Neural crest cell (in vitro differentiated cells): ENCODE measurements at regions not wholly inside any gene's neighbourhood (a gene's known extent, or its start where the extent isn't known, plus 50 kb on each side); places are given as distances from the start of the nearest gene placed in this dataset.
"Not testable (repeated sequence)": the region's sequence is repeated elsewhere in the genome, so short reads cannot be mapped to it uniquely, and the experiment has no call there.

Source experiments
- DNase-seq: peaks from one replicate; pipeline ENCODE4 v3.0.0; 2021; ENCODE audit warnings: low read depth, mixed read lengths, low spot score
- H3K27ac Mint-ChIP-seq: one replicate; pipeline ENCODE4 v1.8.0; 2021; ENCODE audit warnings: mild to moderate bottlenecking, mixed read lengths; ENCODE audit not compliant: unreplicated experiment
- H3K27me3 Mint-ChIP-seq: 2 replicates; pipeline ENCODE4 v1.8.0; 2021; ENCODE audit warnings: low read depth, mild to moderate bottlenecking, mixed read lengths
- H3K36me3 Mint-ChIP-seq: 2 replicates; pipeline ENCODE4 v1.8.0; 2021; ENCODE audit warnings: low read depth, mild to moderate bottlenecking, mixed read lengths
- H3K4me1 Mint-ChIP-seq: 2 replicates; pipeline ENCODE4 v1.8.0; 2021; ENCODE audit warnings: mixed read lengths
- H3K4me3 Mint-ChIP-seq: one replicate; pipeline ENCODE4 v1.8.0; 2021; ENCODE audit warnings: mild to moderate bottlenecking, mixed read lengths
- H3K9me3 Mint-ChIP-seq: 2 replicates; pipeline ENCODE4 v1.8.0; 2021; ENCODE audit warnings: mixed read lengths
- CTCF ChIP-seq: fragments of 200-600 bp; sonication (generic); conservative IDR thresholded peaks from 2 replicates; pipeline ENCODE4 v1.5.0; 2021; ENCODE audit warnings: antibody characterized with exemption, mild to moderate bottlenecking

DNA sequence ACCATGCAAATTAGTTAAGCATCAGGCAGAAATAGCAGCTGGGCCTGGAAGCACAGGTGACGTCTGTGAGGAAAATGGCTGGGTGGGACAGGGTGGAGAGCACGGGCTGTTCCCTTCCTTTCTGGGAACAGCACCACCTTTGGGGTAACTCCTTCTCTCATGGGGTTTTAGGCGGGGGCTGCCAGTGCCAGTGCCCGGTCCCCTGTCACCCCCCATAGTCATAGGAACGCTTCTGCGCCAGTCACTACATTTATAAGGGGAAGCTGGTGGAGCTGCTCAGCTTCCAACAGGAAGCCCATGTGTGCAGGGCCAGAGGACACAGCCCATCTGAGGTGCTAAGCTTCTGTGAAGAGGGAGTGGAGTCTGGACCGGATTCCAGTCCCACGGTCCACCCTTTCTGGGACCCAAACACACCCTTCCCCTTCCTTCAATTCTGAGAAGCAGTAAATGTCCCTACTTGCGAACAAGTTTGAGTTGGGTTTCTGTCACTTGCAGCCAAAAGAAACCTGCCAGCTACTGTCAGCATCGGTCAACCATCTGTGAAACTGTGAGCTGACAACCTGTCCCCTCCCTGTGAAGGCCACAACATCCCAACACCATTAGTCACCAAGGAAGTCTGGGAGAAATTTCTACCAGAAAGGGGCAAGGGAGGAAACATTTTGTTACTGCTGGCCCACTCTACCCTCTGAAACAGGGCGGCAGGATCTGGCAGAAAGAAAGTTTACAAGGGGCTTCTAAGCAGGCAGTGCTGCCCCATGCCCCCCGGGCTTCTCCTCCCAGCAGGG is 86.0 kb upstream of the AMZ2 start:
- no peaks in the 10 kb centered on the region for H3K27me3 Mint-ChIP-seq
- H3K9me3 Mint-ChIP-seq: no peaks in the 10 kb centered on the region
- no peaks in the 10 kb centered on the region for H3K36me3 Mint-ChIP-seq
- DNase-seq: no peak
- no peak overlapping the region for H3K4me3 Mint-ChIP-seq
- H3K27ac Mint-ChIP-seq: no peak overlapping the region
- H3K4me1 Mint-ChIP-seq: no peaks in the 10 kb centered on the region
- no peak for TF ChIP-seq CTCF

GRCh38 chr17:68168273-68169164 is 79.3 kb upstream of the AMZ2 start:
- H3K27me3 Mint-ChIP-seq, H3K9me3 Mint-ChIP-seq, H3K4me3 Mint-ChIP-seq, H3K36me3 Mint-ChIP-seq, H3K4me1 Mint-ChIP-seq, DNase-seq: not testable (repeated sequence)
- peak overlapping the region; percentile 10 for H3K27ac Mint-ChIP-seq

DNA sequence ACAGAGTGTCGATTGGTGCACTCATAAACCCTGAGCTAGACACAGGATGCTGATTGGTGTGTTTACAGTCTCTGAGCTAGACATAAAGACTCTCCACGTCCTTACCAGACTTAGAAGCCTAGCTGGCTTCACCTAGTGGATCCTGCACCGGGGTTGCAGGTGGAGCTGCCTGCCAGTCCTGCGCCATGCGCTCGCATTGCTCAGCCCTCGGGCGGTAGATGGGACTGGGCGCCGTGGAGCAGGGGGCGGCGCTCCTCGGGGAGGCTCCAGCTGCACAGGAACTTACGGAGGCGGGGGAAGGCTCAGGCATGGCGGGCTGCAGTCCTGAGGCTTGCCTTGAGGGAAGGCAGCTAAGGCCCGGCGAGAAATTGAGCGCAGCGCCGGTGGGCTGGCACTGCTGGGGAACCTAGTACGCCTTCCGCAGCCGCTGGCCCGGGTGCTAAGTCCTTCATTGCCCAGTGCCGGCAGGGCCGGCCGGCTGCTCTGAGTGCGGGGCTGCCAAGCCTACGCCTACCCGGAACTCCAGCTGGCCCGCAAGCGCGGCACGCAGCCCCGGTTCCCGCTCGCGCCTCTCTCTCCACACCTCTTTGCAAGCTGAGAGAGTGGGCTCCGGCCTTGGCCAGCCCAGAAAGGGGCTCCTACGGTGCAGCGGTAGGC is 78.5 kb upstream of the AMZ2 start:
- H3K27me3 Mint-ChIP-seq, DNase-seq, H3K36me3 Mint-ChIP-seq, H3K27ac Mint-ChIP-seq, H3K9me3 Mint-ChIP-seq, H3K4me3 Mint-ChIP-seq, H3K4me1 Mint-ChIP-seq: not testable (repeated sequence)

DNA sequence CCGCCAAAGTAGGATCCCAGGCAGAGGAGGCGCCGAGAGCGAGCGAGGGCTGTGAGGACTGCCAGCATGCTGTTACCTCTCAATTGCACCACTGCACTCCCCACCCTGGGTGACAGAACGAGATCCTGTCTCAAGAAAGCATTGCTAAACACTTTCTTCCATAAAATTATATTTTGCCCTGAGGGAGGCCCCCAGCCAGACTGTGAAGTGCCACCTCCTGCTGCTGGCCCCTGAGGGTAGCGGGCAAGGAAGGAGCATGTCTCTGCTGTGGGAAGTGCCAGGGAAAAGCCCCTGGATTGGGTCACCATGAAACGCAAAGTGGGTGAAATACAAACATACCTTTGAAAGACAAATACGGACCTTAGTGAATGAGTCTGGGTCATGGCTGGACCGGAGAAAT is 78.0 kb upstream of the AMZ2 start:
- H3K9me3 Mint-ChIP-seq: no peaks in the 10 kb centered on the region
- H3K36me3 Mint-ChIP-seq: no peaks in the 10 kb centered on the region
- no peak overlapping the region for H3K4me3 Mint-ChIP-seq
- DNase-seq: no peak
- no peak overlapping the region for H3K27ac Mint-ChIP-seq
- H3K27me3 Mint-ChIP-seq: no peaks in the 10 kb centered on the region
- no peak for TF ChIP-seq CTCF
- no peaks in the 10 kb centered on the region for H3K4me1 Mint-ChIP-seq

- no peak overlapping the region for H3K27ac Mint-ChIP-seq
- no peaks in the 10 kb centered on the region for H3K27me3 Mint-ChIP-seq
- no peak for TF ChIP-seq CTCF
- H3K4me1 Mint-ChIP-seq: no peaks in the 10 kb centered on the region
- no peak for DNase-seq
- H3K9me3 Mint-ChIP-seq: no peaks in the 10 kb centered on the region
- H3K4me3 Mint-ChIP-seq: no peak overlapping the region
- no peaks in the 10 kb centered on the region for H3K36me3 Mint-ChIP-seq
Measured at GRCh38 chr17:68170246-68170645, 77.6 kb upstream of the AMZ2 start.

DNA sequence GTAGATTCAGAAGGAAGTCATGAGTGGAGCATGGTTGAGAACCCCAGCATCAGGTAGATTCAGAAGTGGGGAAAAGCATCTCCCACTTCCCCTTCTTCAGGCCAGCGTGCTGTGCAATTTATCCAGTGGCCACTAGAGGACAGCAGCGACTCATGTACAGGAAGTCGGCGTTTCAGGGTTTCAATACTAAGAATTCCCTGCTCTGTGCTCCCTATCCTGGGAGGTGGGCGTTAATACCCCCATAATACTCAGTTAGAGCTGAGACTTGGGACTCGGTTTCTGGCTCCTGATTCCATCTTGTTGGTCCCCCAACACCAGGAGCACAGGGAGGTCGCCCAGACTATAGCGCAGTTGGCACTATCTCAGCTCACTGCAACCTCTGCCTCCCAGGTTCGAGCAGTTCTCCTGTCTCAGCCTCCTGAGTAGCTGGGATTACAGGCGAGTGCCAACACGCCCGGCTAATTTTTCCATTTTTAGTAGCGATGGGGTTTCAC is 75.3 kb upstream of the AMZ2 start:
- no peaks in the 10 kb centered on the region for H3K27me3 Mint-ChIP-seq
- H3K36me3 Mint-ChIP-seq: no peaks in the 10 kb centered on the region
- DNase-seq: peak; percentile 76
- TF ChIP-seq CTCF: peak; percentile 95
- H3K4me1 Mint-ChIP-seq: no peaks in the 10 kb centered on the region
- no peak overlapping the region for H3K27ac Mint-ChIP-seq
- H3K4me3 Mint-ChIP-seq: no peak overlapping the region
- no peaks in the 10 kb centered on the region for H3K9me3 Mint-ChIP-seq
